Omental fat pad (tissue), 3 donors: ENCODE measurements at regions not wholly inside any gene's neighbourhood (a gene's known extent, or its start where the extent isn't known, plus 50 kb on each side); places are given as distances from the start of the nearest gene placed in this dataset.

ENCODE experiments used
- ATAC-seq: fragments of 150-250 bp; one replicate; pipeline ENCODE4 v1.9.1; 2016; ENCODE audit warnings: mild to moderate bottlenecking, moderate library complexity; ENCODE audit not compliant: low FRiP score
- DNase-seq: peaks from one replicate; pipeline ENCODE4 v3.0.0-alpha.2; 2019; ENCODE audit warnings: low spot score
- TF ChIP-seq, protein P1 (sequence below), 3 donors: fragments of 450-650 bp; IDR thresholded peaks; one replicate each; pipeline ENCODE4 v1.5.1; 2016 to 2017; ENCODE audit warnings: antibody characterized with exemption in 3 of 3, mild to moderate bottlenecking in 3 of 3, moderate library complexity in 2 of 3

DNA sequence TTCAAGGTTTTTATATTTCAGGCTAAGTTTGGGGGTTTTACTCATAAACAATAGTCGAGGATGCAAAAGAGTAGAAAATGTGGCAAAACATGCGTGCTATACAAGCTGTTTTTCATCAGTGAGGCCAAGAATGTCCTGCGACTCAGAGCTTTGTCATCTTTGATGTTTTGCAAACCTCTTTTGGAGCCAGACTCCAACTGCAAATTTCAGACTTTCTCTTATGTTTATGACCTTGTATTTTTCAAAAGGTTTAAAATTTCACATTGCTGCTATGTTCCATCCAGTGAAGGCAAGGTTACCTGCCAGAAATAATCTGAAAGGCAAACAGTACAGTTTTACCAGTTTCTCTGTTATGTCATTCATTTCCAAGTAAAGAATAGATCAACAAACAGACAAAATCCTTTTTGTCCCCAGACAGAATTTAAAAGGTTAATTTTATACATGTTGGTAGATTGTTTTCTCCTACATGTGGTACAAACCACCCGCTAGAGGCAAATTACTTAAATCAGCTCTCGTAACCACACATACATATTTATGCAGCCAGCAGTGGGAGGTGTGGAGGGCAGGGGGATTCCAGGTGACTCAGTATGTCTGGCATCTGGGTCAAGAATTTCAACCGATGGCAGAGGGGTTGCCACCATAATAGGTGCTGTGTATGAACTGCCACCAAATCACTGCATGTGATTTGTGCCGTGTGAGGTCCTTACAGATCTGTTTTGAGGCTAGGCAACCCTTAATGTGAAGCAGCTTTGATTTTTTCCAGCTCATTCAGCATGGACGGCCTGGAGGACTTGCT, 119.8 kb upstream of the CPM start:
- TF ChIP-seq, protein P1, sequence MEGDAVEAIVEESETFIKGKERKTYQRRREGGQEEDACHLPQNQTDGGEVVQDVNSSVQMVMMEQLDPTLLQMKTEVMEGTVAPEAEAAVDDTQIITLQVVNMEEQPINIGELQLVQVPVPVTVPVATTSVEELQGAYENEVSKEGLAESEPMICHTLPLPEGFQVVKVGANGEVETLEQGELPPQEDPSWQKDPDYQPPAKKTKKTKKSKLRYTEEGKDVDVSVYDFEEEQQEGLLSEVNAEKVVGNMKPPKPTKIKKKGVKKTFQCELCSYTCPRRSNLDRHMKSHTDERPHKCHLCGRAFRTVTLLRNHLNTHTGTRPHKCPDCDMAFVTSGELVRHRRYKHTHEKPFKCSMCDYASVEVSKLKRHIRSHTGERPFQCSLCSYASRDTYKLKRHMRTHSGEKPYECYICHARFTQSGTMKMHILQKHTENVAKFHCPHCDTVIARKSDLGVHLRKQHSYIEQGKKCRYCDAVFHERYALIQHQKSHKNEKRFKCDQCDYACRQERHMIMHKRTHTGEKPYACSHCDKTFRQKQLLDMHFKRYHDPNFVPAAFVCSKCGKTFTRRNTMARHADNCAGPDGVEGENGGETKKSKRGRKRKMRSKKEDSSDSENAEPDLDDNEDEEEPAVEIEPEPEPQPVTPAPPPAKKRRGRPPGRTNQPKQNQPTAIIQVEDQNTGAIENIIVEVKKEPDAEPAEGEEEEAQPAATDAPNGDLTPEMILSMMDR (IDR thresholded peaks at IDR 0.05), result no peak
- DNase-seq (no peak), ATAC-seq (peak; percentile 54)

DNA sequence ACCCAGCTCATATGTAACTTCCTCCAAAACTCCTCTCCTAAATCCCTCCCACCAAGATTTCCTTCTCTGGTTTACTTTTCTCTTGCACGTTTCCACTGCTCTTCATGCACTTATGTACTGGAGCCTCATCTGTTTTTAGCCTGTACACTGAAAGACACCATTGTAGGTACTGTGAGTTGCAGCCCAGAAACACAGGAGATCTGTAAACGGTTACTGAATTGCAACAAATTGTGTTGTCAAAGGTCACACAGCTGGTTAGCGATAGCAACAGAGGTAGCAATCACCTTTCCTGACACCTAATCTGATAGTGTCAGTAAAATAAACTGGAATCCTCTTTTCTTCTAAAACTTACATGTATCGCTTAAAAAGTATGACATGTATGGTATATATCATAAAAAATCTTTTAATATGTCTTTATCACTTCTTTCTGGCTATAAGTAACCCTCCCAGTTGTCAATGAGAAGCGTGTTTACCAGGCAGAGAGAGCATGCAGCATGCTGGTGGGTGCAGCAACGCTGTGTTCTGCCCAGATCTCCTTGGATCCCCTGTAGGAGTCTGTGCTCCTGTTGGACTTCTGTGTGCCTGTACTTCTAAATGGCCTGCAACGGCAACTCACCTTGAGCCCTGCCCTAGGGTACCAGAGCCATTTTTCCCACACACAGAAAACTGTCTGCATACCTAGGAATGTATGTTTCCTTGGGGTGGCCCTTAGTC, 121.5 kb upstream of the CPM start:
- DNase-seq (no peak), ATAC-seq (no peak)
- TF ChIP-seq, protein P1 (IDR thresholded peaks at IDR 0.05), result no peak

DNA sequence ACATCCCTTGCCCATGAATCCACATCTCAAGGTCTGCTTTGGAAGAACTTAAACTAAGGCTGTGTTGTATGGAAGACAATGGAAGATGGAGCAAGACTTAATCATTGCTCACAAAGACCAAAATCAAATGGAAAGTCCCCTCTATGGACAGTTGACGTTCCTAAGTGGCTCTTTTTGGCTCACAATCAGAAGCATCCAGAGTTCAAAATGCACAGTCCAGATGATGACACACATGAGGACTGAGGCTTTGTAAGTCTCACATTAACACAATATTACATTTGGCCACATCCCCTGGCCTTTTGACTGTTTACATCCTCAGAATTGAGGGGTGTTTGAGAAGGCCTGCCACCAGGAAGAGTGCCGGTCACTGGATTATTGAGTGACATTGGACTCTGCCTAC, 122.3 kb upstream of the CPM start:
- ATAC-seq (no peak), DNase-seq (no peak)
- TF ChIP-seq, protein P1 (IDR thresholded peaks at IDR 0.05), result no peak

DNA sequence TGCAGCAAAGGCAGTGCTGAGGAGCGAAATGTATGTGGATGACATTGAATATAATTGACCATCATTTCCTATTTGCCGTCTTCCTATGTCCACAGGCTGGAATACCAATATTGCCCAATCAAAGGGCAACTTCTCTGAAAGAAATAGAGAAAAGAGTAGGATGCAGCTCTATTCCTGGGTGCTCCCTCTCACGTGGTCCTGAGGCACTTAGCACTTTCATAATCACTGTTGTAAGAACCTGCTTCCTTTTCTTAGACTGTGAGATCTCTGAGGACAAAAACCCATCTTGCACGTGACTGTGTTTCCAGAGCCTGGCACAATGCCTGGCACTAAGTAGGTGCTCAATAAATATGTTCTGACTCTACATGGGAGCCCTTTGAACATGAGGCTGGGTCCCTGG, 122.7 kb upstream of the CPM start:
- TF ChIP-seq, protein P1 (IDR thresholded peaks at IDR 0.05), result no peak
- DNase-seq, result no peak
- peak; percentile 18 for ATAC-seq

DNA sequence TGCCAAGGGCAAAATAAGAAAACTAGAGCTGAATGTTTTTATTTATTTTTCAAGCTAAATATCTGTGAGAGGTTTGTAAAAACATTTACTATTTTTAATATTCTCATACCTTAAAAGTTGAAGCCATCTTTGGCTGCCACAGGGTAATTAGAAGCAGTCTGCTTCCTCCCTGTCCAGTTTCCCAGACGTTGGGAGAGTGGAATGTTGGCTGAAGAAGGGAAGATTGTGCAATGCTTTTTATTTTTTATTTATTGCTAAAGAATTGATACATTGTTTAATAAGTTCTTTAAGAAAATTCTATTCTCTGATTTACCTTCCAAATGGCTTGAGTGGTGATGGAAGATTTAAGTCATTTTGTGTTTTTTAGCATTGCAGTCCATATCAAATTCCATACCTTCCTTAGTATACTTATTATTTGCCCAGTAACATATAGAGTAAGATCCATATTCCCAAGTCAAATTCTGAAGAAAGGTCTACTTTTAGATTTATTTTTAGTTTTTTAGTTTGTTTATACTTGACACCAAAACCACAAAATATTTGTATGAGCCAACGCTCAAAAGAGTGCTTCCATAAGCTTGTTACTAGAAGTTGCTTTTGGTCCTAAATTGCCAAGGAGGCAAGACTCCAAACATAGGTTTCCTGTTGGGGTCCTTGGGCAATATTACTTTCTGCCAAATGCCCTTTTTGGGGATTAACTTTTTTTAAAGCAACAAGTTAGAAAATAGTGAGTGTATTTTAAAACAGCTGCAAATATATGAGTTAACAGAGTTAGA, 124.0 kb upstream of the CPM start:
- DNase-seq (no peak), ATAC-seq (no peak)
- TF ChIP-seq, protein P1 (IDR thresholded peaks at IDR 0.05), result no peak

DNA sequence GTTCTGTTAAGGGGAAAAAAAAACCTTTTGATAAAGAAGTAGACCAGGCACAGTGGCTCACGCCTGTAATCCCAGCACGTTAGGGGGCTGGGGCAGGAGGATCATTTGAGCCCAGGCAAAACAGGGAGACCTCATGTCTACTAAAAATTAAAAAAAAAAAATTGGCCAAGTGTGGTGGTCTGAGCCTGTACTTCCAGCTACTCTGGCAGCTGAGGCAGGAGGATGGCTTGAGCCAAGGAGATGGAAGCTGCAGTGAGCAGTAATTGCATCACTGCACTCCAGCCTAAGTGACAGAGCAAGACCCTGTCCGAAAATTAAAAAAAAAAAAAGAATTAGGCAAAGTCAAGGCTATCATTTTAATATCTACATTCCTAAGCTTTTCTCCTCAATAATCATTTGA, 124.8 kb upstream of the CPM start:
- DNase-seq, result no peak
- TF ChIP-seq, protein P1 (IDR thresholded peaks at IDR 0.05), result no peak
- ATAC-seq, result no peak
